ENCODE measurements at regions not wholly inside any gene's neighbourhood (a gene's known extent, or its start where the extent isn't known, plus 50 kb on each side); places are given as distances from the start of the nearest gene placed in this dataset.

GRCh38 chrX:8034058-8034457, 106.8 kb upstream of the PNPLA4 start:
- no peak for TF ChIP-seq CTCF (conservative IDR thresholded peaks at IDR 0.05; ENCODE audit: low read depth, low read length)
- TF ChIP-seq EZH2 (IDR thresholded peaks at IDR 0.05; ENCODE audit: borderline replicate concordance, low read depth, low read length, poor library complexity, severe bottlenecking): no peak
